ENCODE measurements at regions not wholly inside any gene's neighbourhood (a gene's known extent, or its start where the extent isn't known, plus 50 kb on each side); places are given as distances from the start of the nearest gene placed in this dataset.

GRCh38 chr7:144957998-144958397 lies 122.1 kb upstream of the TPK1 start:
- no peak for DNase-seq
- Histone ChIP-seq H3K36me3 (no peaks in the 10 kb centered on the region), H3K4me3 (no peak overlapping the region), H3K4me1 (no peaks in the 10 kb centered on the region), H3K9me3 (no peaks in the 10 kb centered on the region), H3K27ac (no peak overlapping the region), H3K27me3 (no peaks in the 10 kb centered on the region)
- no peak for ATAC-seq
- in situ Hi-C loops (cut with MboI; ENCODE audit: low sequenced_read_pairs in 4 of 4) (no loop called here), intact Hi-C loops (cut with DNase I; ENCODE audit: low total_unique reads) (no loop called here)
- TF ChIP-seq CTCF (IDR thresholded peaks at IDR 0.05 in 4 of 5, conservative IDR thresholded peaks at IDR 0.05 in 1 of 5) = no peak
- TF ChIP-seq POLR2A (IDR thresholded peaks at IDR 0.05) = no peak

- TF ChIP-seq CTCF (IDR thresholded peaks at IDR 0.05 in 4 of 5, conservative IDR thresholded peaks at IDR 0.05 in 1 of 5) = no peak
Measured at GRCh38 chr7:144955422-144955821, 119.6 kb upstream of the TPK1 start.

GRCh38 chr7:144941127-144941526 lies 105.3 kb upstream of the TPK1 start:
- intact Hi-C loops (cut with DNase I; ENCODE audit: low total_unique reads) = no loop called here
- H3K27ac ChIP-seq = no peak overlapping the region

More at GRCh38 chr7:144955422-144955821, 119.6 kb upstream of the TPK1 start:
- H3K4me1 ChIP-seq = no peaks in the 10 kb centered on the region
- no peaks in the 10 kb centered on the region for H3K36me3 ChIP-seq
- no peak for DNase-seq
- H3K4me3 ChIP-seq = no peak overlapping the region
- no peak for ATAC-seq
- H3K27me3 ChIP-seq = no peaks in the 10 kb centered on the region
- intact Hi-C loops (cut with DNase I; ENCODE audit: low total_unique reads) = no loop called here
- no peaks in the 10 kb centered on the region for H3K9me3 ChIP-seq
- in situ Hi-C loops (cut with MboI; ENCODE audit: low sequenced_read_pairs in 4 of 4) = no loop called here
- H3K27ac ChIP-seq = no peak overlapping the region

GRCh38 chr7:144937199-144937598 lies 101.3 kb upstream of the TPK1 start:
- Histone ChIP-seq H3K9me3 (no peaks in the 10 kb centered on the region), H3K27me3 (no peaks in the 10 kb centered on the region), H3K27ac (no peak overlapping the region), H3K4me3 (no peak overlapping the region), H3K4me1 (no peaks in the 10 kb centered on the region), H3K36me3 (no peaks in the 10 kb centered on the region)
- DNase-seq = no peak
- intact Hi-C loops (cut with DNase I; ENCODE audit: low total_unique reads) = no loop called here
- in situ Hi-C loops (cut with MboI; ENCODE audit: low sequenced_read_pairs in 4 of 4) = no loop called here
- ATAC-seq = no peak
- TF ChIP-seq POLR2A (IDR thresholded peaks at IDR 0.05) (no peak), CTCF (IDR thresholded peaks at IDR 0.05 in 4 of 5, conservative IDR thresholded peaks at IDR 0.05 in 1 of 5) (no peak)

More at GRCh38 chr7:144941127-144941526, 105.3 kb upstream of the TPK1 start:
- no peaks in the 10 kb centered on the region for H3K4me1 ChIP-seq
- DNase-seq (no peak), ATAC-seq (no peak)
- no peaks in the 10 kb centered on the region for H3K9me3 ChIP-seq
- no peak overlapping the region for H3K4me3 ChIP-seq
- in situ Hi-C loops (cut with MboI; ENCODE audit: low sequenced_read_pairs in 4 of 4) = no loop called here
- TF ChIP-seq CTCF (IDR thresholded peaks at IDR 0.05 in 4 of 5, conservative IDR thresholded peaks at IDR 0.05 in 1 of 5) (no peak), POLR2A (IDR thresholded peaks at IDR 0.05) (no peak)
- no peaks in the 10 kb centered on the region for H3K27me3 ChIP-seq
- no peaks in the 10 kb centered on the region for H3K36me3 ChIP-seq

- TF ChIP-seq POLR2A (IDR thresholded peaks at IDR 0.05) = no peak
- no peak for TF ChIP-seq CTCF (IDR thresholded peaks at IDR 0.05 in 4 of 5, conservative IDR thresholded peaks at IDR 0.05 in 1 of 5)
- H3K36me3 ChIP-seq = no peaks in the 10 kb centered on the region
- no peaks in the 10 kb centered on the region for H3K4me1 ChIP-seq
- no peak overlapping the region for H3K4me3 ChIP-seq
- H3K9me3 ChIP-seq = no peaks in the 10 kb centered on the region
- intact Hi-C loops (cut with DNase I; ENCODE audit: low total_unique reads) = no loop called here
- no peak overlapping the region for H3K27ac ChIP-seq
- H3K27me3 ChIP-seq = no peaks in the 10 kb centered on the region
- ATAC-seq (no peak), DNase-seq (no peak)
- in situ Hi-C loops (cut with MboI; ENCODE audit: low sequenced_read_pairs in 4 of 4) = no loop called here
Measured at GRCh38 chr7:144936314-144936713, 100.5 kb upstream of the TPK1 start.
